ENCODE measurements at regions not wholly inside any gene's neighbourhood (a gene's known extent, or its start where the extent isn't known, plus 50 kb on each side); places are given as distances from the start of the nearest gene placed in this dataset.
"Not testable (repeated sequence)": the region's sequence is repeated elsewhere in the genome, so short reads cannot be mapped to it uniquely, and the experiment has no call there.

DNA sequence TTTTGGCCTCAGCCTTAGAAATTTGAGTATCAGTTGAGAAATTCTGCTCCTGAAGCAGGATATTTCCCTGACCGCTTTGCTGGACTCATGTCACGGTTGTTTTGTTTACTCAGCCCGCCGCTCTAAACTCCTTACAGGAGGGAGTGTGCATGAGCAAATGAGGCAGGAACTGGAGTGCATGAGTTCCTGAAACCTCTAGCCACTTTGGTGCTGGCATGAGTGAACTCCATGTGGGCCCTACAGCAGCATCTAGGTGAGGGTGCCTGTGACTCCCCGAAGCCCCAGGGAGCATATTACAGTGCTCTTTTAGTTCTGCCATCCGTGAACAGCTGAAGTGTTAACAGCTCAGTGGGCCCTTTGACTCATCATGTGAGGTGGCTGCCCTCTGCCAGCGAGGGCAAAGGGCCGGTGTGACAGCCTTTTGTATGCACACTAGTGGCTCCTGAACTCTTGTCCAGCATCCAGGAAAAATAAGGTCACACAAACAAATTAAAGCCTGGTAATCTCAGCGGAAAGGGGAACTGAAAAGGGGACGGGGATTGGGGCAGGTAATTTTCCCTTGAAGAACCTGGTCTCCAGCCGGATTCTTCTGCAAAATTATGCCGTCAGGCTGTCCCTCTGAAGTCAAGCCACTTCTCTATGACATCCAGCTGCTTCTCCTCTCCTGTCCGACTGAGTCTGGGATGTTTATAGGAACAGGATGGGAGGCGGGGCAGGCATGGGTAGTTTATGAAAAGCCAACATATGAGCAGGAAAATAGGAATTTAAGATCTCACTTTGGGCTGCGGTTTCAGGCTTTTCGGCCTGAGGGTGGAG, 1668.7 kb downstream of the SUCLG1 start:
- DNase-seq (ENCODE audit: low spot score), result no peak
- TF ChIP-seq, protein P1, sequence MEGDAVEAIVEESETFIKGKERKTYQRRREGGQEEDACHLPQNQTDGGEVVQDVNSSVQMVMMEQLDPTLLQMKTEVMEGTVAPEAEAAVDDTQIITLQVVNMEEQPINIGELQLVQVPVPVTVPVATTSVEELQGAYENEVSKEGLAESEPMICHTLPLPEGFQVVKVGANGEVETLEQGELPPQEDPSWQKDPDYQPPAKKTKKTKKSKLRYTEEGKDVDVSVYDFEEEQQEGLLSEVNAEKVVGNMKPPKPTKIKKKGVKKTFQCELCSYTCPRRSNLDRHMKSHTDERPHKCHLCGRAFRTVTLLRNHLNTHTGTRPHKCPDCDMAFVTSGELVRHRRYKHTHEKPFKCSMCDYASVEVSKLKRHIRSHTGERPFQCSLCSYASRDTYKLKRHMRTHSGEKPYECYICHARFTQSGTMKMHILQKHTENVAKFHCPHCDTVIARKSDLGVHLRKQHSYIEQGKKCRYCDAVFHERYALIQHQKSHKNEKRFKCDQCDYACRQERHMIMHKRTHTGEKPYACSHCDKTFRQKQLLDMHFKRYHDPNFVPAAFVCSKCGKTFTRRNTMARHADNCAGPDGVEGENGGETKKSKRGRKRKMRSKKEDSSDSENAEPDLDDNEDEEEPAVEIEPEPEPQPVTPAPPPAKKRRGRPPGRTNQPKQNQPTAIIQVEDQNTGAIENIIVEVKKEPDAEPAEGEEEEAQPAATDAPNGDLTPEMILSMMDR (IDR thresholded peaks at IDR 0.05; ENCODE audit: extremely low read depth, missing control alignments), result no peak

DNA sequence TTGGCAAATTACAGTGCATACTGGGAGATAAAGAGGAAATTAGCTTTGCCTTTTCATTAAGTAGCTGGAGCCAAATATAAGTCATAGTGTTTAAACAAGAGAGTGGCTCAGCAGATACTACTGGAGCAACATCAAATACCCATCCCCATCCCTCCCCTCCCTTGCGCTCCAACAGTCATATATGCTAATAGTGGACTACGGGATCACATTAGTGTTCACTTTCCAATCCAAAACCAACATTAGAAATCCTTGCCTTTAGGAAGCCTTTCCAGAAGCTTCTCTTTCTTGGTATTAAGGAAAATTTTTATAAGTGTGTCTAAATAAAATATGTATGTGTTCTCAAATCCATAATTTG, 1669.3 kb downstream of the SUCLG1 start:
- DNase-seq (ENCODE audit: low spot score), result no peak
- TF ChIP-seq, protein P1 (IDR thresholded peaks at IDR 0.05; ENCODE audit: extremely low read depth, missing control alignments), result no peak

DNA sequence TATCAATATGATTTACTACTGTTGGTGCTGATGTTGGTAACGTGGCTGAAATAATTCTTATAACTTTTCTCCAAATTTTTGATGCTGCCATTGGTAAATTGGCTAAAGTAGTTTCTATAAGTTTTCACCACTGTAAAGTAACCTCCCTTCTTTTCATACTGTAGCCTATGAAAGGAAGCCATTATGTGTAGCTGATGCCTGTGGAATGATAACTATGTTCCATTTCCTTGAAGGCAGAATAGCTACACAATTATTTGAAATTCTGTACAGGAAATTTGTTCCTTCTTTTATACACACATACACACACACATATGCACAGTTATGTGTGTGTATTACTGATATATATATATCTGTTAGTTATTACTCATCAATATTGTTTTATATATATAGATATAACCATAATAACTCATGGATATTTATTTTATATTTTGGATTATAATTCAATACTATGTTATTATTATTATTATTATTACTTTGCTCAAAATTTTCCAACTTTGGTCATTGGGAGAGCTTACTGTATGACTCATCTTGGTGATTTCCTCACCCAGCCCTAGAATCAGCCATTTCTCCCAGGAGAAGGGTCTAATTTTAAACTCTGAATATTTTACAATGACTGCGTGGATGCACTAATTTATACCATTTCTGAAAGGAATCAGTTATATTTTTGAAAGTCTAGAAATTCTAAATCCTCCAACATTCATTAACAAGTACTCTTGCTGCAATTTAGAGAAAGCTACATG, 1677.7 kb downstream of the SUCLG1 start:
- TF ChIP-seq, protein P1 (IDR thresholded peaks at IDR 0.05; ENCODE audit: extremely low read depth, missing control alignments), result no peak
- no peak for DNase-seq (ENCODE audit: low spot score)

DNA sequence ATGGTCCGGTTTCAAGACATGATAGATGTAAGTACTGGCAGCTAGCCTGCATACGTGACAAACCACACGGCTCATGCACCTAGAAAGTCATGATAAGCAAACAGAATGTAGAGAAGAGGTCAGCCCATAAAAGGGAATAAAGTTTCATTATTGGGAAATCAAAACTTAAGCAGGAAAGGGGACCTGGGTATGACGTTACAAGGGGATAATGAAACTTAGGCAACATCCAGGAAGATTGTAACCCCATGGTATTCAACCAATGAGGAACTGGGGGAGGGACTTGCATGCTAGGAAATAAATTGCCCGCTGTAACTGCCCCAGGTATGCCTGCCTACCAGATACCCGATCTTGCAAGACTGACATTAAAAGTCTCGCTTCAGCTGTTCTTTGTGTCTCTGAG, 1679.0 kb downstream of the SUCLG1 start:
- no peak for DNase-seq (ENCODE audit: low spot score)
- TF ChIP-seq, protein P1 (IDR thresholded peaks at IDR 0.05; ENCODE audit: extremely low read depth, missing control alignments), result no peak

DNA sequence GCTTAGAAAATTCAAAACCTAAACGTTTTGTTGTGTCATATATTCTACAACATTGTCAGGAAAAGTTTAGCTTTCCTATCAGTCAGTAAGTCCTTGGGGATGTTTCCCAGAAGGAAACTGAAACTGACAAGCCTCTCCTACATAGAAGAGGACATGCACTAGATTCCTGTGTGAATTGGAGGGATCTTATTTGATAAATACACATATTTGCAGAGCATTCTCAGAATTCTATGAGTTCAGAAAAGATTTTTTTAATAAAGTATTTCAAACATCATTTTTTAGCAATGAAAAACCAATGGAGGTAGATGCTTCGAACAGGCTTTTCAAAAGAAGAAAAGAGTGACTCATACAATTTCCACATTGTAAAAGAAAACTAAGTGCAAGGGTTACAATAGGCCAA, 1706.7 kb downstream of the SUCLG1 start:
- DNase-seq (ENCODE audit: low spot score), result no peak
- TF ChIP-seq, protein P1 (IDR thresholded peaks at IDR 0.05; ENCODE audit: extremely low read depth, missing control alignments), result no peak

DNA sequence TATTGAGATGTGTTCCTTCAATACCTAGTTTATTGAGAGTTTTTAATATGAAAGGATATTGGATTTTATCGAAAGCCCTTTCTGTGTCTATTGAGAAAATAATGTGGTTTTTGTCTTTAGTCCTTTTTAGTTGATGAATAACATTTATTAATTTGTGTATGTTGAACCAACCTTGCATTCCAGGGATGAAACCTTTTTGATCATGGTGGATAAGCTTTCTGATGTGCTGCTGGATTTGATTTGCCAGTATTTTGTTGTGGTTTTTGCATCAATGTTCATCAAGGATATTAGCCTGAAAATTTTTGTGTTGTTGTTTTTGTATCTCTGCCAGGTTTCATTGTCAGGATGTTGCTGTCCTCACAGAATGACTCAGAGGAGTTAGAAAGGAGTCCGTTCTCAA, 1710.4 kb downstream of the SUCLG1 start:
- no peak for DNase-seq (ENCODE audit: low spot score)
- TF ChIP-seq, protein P1 (IDR thresholded peaks at IDR 0.05; ENCODE audit: extremely low read depth, missing control alignments), result no peak

DNA sequence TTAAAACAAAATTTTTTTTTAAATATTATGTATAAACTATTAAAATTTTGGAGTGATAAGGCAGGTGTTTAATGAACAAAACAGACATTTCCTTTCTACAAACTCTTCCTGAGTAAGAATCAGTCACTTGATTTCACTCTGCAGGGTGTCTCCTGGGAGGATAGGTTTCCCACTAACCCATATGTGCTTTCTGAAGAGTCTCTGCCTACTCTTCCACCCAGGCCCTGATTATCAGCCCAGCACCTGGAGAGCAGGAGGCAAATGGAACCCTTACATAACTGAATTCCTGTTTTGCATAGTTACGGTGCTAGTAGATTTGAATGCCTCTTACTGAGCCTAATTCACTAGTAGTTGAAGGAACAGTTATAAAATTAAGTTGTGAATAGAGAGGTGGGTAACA, 1718.6 kb downstream of the SUCLG1 start:
- DNase-seq (ENCODE audit: low spot score), result no peak
- TF ChIP-seq, protein P1 (IDR thresholded peaks at IDR 0.05; ENCODE audit: extremely low read depth, missing control alignments), result no peak

DNA sequence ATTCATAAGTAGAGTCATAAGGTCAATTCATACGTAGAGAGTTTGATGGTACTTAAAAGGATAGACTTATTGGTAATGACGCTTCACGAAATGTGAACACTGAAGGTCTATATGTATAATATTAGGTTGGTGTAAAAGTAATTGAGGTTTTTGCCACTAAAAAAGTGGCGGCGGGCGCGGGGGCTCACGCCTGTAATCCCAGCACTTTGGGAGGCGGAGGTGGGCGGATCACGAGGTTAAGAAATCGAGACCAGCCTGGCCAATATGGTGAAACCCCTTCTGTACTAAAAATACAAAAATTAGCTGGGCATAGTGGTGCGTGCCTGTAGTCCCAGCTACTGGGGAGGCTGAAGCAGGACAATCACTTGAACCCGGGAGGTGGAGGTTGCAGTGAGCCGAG, 1721.1 kb downstream of the SUCLG1 start:
- not testable (repeated sequence) for DNase-seq (ENCODE audit: low spot score)

Measured in GM20000 (cell line).